ENCODE measurements at regions not wholly inside any gene's neighbourhood (a gene's known extent, or its start where the extent isn't known, plus 50 kb on each side); places are given as distances from the start of the nearest gene placed in this dataset.

GRCh38 chr3:40996382-40996781, 202.9 kb upstream of the CTNNB1 start:
- no peak for ATAC-seq (ENCODE audit: insufficient read depth, low FRiP score)
- Histone ChIP-seq H3K9me3 (ENCODE audit: control insufficient read depth in 4 of 4, insufficient read depth in 3 of 4, low read length in 3 of 4) (no peaks in the 10 kb centered on the region), H3K27ac (ENCODE audit: low read depth in 1 of 2, low read length in 1 of 2) (no peak overlapping the region), H3K27me3 (ENCODE audit: control insufficient read depth in 3 of 3, insufficient read depth in 3 of 3, low read length in 2 of 3) (no peaks in the 10 kb centered on the region), H3K4me1 (ENCODE audit: control insufficient read depth in 5 of 5, insufficient read depth in 5 of 5, low read length in 5 of 5) (peaks cover 0 to 5% (median 0%) of the 10 kb centered on the region in 5 donors), H3K9ac (ENCODE audit: insufficient read depth in 1 of 2, low read length in 2 of 2) (no peak overlapping the region), H3K4me3 (no peak overlapping the region), H3K36me3 (ENCODE audit: control insufficient read depth in 4 of 4, insufficient read depth in 4 of 4, low read length in 4 of 4) (no peaks in the 10 kb centered on the region)
- DNase-seq, result peak in 1 of 3 donors; percentile 5
- WGBS, 2 donors, result 39 to 60% methylated on average over 5 of the region's 5 CpGs
- no peak for TF ChIP-seq CTCF (IDR thresholded peaks at IDR 0.05; ENCODE audit: control extremely low read depth, extremely low read depth)

GRCh38 chr3:40996827-40997710, 202.2 kb upstream of the CTNNB1 start:
- Histone ChIP-seq H3K9ac (ENCODE audit: insufficient read depth in 1 of 2, low read length in 2 of 2) (no peak overlapping the region), H3K4me3 (no peak overlapping the region), H3K4me1 (ENCODE audit: control insufficient read depth in 5 of 5, insufficient read depth in 5 of 5, low read length in 5 of 5) (peaks cover 0 to 5% (median 0%) of the 10 kb centered on the region in 5 donors), H3K36me3 (ENCODE audit: control insufficient read depth in 4 of 4, insufficient read depth in 4 of 4, low read length in 4 of 4) (no peaks in the 10 kb centered on the region), H3K27me3 (ENCODE audit: control insufficient read depth in 3 of 3, insufficient read depth in 3 of 3, low read length in 2 of 3) (no peaks in the 10 kb centered on the region), H3K27ac (ENCODE audit: low read depth in 1 of 2, low read length in 1 of 2) (no peak overlapping the region), H3K9me3 (ENCODE audit: control insufficient read depth in 4 of 4, insufficient read depth in 3 of 4, low read length in 3 of 4) (no peaks in the 10 kb centered on the region)
- 87 to 90% methylated on average over 6 of the region's 6 CpGs for WGBS, 2 donors
- DNase-seq (no peak), ATAC-seq (ENCODE audit: insufficient read depth, low FRiP score) (no peak)
- TF ChIP-seq CTCF (IDR thresholded peaks at IDR 0.05; ENCODE audit: control extremely low read depth, extremely low read depth), result no peak

GRCh38 chr3:40997711-40998519, 201.4 kb upstream of the CTNNB1 start:
- no peaks in the 10 kb centered on the region for H3K36me3 ChIP-seq (ENCODE audit: control insufficient read depth in 4 of 4, insufficient read depth in 4 of 4, low read length in 4 of 4)
- no peak for TF ChIP-seq CTCF (IDR thresholded peaks at IDR 0.05; ENCODE audit: control extremely low read depth, extremely low read depth)
- H3K27me3 ChIP-seq (ENCODE audit: control insufficient read depth in 3 of 3, insufficient read depth in 3 of 3, low read length in 2 of 3), result no peaks in the 10 kb centered on the region
- peaks cover 0 to 5% (median 0%) of the 10 kb centered on the region in 5 donors for H3K4me1 ChIP-seq (ENCODE audit: control insufficient read depth in 5 of 5, insufficient read depth in 5 of 5, low read length in 5 of 5)
- ATAC-seq (ENCODE audit: insufficient read depth, low FRiP score) (no peak), DNase-seq (no peak)
- H3K9me3 ChIP-seq (ENCODE audit: control insufficient read depth in 4 of 4, insufficient read depth in 3 of 4, low read length in 3 of 4), result no peaks in the 10 kb centered on the region
- WGBS, 2 donors, result 92 to 93% methylated on average over 15 of the region's 15 CpGs
- H3K4me3 ChIP-seq, result no peak overlapping the region
- no peak overlapping the region for H3K9ac ChIP-seq (ENCODE audit: insufficient read depth in 1 of 2, low read length in 2 of 2)
- no peak overlapping the region for H3K27ac ChIP-seq (ENCODE audit: low read depth in 1 of 2, low read length in 1 of 2)

Measured in lung (tissue), 11 donors.